HEK293 (cell line): ENCODE measurements at regions not wholly inside any gene's neighbourhood (a gene's known extent, or its start where the extent isn't known, plus 50 kb on each side); places are given as distances from the start of the nearest gene placed in this dataset.

Experiments used
- CTCF ChIA-PET: fragments of 350-600 bp; formaldehyde crosslinking; extraction: SDS; loops from one replicate; lab custom pipeline; 2021; ENCODE audit warnings: antibody characterized with exemption; lab: Yijun Ruan, JAX
- POLR2A ChIA-PET: fragments of 300-600 bp; formaldehyde crosslinking; extraction: SDS; loops from one replicate; lab custom pipeline; 2020; ENCODE audit warnings: antibody characterized with exemption, inconsistent platforms; lab: Yijun Ruan, JAX
- H3K27ac ChIP-seq: fragments of 200-500 bp; sonication (Bioruptor generic); 2 replicates; pipeline ENCODE4 v1.5.1; 2014; ENCODE audit warnings: low read depth, low read length, control low read depth, inconsistent platforms; ENCODE audit errors: extremely low read depth
- H3K36me3 ChIP-seq, 2 experiments: fragments of 200-500 bp in 1 of 2; sonication (Bioruptor generic) in 1 of 2; 1 replicate in 1 of 2; 2 replicates in 1 of 2; pipeline ENCODE4 v1.5.1; 2014 to 2017; ENCODE audit warnings: inconsistent platforms in 2 of 2, low read length in 2 of 2; ENCODE audit not compliant: control insufficient read depth in 2 of 2, insufficient read depth in 1 of 2
- H3K4me1 ChIP-seq: fragments of 200-500 bp; sonication (Bioruptor generic); 2 replicates; pipeline ENCODE4 v1.5.1; 2014; ENCODE audit warnings: mild to moderate bottlenecking, low read length, inconsistent platforms; ENCODE audit not compliant: control insufficient read depth, insufficient read depth
- H3K4me3 ChIP-seq: 2 replicates; pipeline ENCODE4 v1.5.1; 2011; ENCODE audit warnings: low read depth, mild to moderate bottlenecking, control low read depth, low read length, moderate library complexity
- H3K9me3 ChIP-seq: fragments of 200-500 bp; sonication (Bioruptor generic); 2 replicates; pipeline ENCODE4 v1.5.1; 2014; ENCODE audit warnings: low read depth, low read length, inconsistent platforms; ENCODE audit not compliant: control insufficient read depth, insufficient read depth
- EGR2 ChIP-seq: fragments of 450-650 bp; formaldehyde crosslinking; IDR thresholded peaks from 2 replicates; pipeline ENCODE4 v1.5.1; 2016; ENCODE audit warnings: low read depth, missing biosample characterization, missing genetic modification characterization
- FEZF1 ChIP-seq: fragments of 450-650 bp; formaldehyde crosslinking; IDR thresholded peaks from 2 replicates; pipeline ENCODE4 v1.5.1; 2016; ENCODE audit warnings: missing biosample characterization, missing genetic modification characterization
- KLF8 ChIP-seq: fragments of 450-650 bp; formaldehyde crosslinking; IDR thresholded peaks from 2 replicates; pipeline ENCODE4 v1.5.1; 2016; ENCODE audit warnings: missing biosample characterization, missing genetic modification characterization
- ZBTB7A ChIP-seq: fragments of 450-650 bp; formaldehyde crosslinking; IDR thresholded peaks from 2 replicates; pipeline ENCODE4 v1.5.1; 2016; ENCODE audit warnings: low read depth, missing biosample characterization, missing genetic modification characterization
- ZNF133 ChIP-seq: fragments of 450-650 bp; formaldehyde crosslinking; IDR thresholded peaks from 2 replicates; pipeline ENCODE4 v1.5.1; 2016; ENCODE audit warnings: missing biosample characterization, missing genetic modification characterization
- ZNF138 ChIP-seq: fragments of 450-650 bp; formaldehyde crosslinking; IDR thresholded peaks from 2 replicates; pipeline ENCODE4 v1.5.1; 2016; ENCODE audit warnings: missing biosample characterization, missing genetic modification characterization, borderline replicate concordance
- ZNF174 ChIP-seq: fragments of 450-650 bp; formaldehyde crosslinking; IDR thresholded peaks from 2 replicates; pipeline ENCODE4 v1.5.0; 2017; ENCODE audit warnings: missing biosample characterization, mild to moderate bottlenecking, missing genetic modification characterization
- ZNF184 ChIP-seq: fragments of 450-650 bp; IDR thresholded peaks from 2 replicates; pipeline ENCODE4 v1.5.1; 2018; ENCODE audit warnings: missing biosample characterization, mild to moderate bottlenecking, missing genetic modification characterization
- ZNF221 ChIP-seq: fragments of 450-650 bp; formaldehyde crosslinking; IDR thresholded peaks from 2 replicates; pipeline ENCODE4 v1.5.1; 2017; ENCODE audit warnings: missing biosample characterization, missing genetic modification characterization, borderline replicate concordance
- ZNF24 ChIP-seq: fragments of 450-650 bp; formaldehyde crosslinking; IDR thresholded peaks from 2 replicates; pipeline ENCODE4 v1.5.1; 2016; ENCODE audit warnings: missing biosample characterization, missing genetic modification characterization
- ZNF324 ChIP-seq: fragments of 450-650 bp; formaldehyde crosslinking; IDR thresholded peaks from 2 replicates; pipeline ENCODE4 v1.5.1; 2016; ENCODE audit warnings: missing biosample characterization, missing genetic modification characterization
- ZNF366 ChIP-seq: fragments of 450-650 bp; formaldehyde crosslinking; conservative IDR thresholded peaks from 2 replicates; pipeline ENCODE4 v1.5.1; 2016; ENCODE audit warnings: missing biosample characterization, missing genetic modification characterization
- ZNF37A ChIP-seq: fragments of 450-650 bp; IDR thresholded peaks from 2 replicates; pipeline ENCODE4 v1.5.1; 2018; ENCODE audit warnings: missing biosample characterization, missing genetic modification characterization
- ZNF404 ChIP-seq: fragments of 450-650 bp; formaldehyde crosslinking; IDR thresholded peaks from 2 replicates; pipeline ENCODE4 v1.5.1; 2017; ENCODE audit warnings: missing biosample characterization, missing genetic modification characterization
- ZNF48 ChIP-seq: fragments of 450-650 bp; formaldehyde crosslinking; IDR thresholded peaks from 2 replicates; pipeline ENCODE4 v1.5.1; 2016; ENCODE audit warnings: missing biosample characterization, missing genetic modification characterization
- ZNF549 ChIP-seq: fragments of 450-650 bp; IDR thresholded peaks from 2 replicates; pipeline ENCODE4 v1.5.1; 2018; ENCODE audit warnings: missing biosample characterization, missing genetic modification characterization, mild to moderate bottlenecking, inconsistent platforms, moderate library complexity
- ZNF610 ChIP-seq: fragments of 450-650 bp; formaldehyde crosslinking; IDR thresholded peaks from 2 replicates; pipeline ENCODE4 v1.5.1; 2016; ENCODE audit warnings: missing biosample characterization, missing genetic modification characterization, borderline replicate concordance
- TF ChIP-seq, protein P1 (sequence below): fragments of 450-650 bp; formaldehyde crosslinking; IDR thresholded peaks from 2 replicates; pipeline ENCODE4 v1.5.1; 2016; ENCODE audit warnings: missing biosample characterization, missing genetic modification characterization, low read depth
- TF ChIP-seq, protein P2 (sequence below): fragments of 450-650 bp; formaldehyde crosslinking; IDR thresholded peaks from 2 replicates; pipeline ENCODE4 v1.5.1; 2017; ENCODE audit warnings: missing biosample characterization, missing genetic modification characterization
- TF ChIP-seq, protein P3 (sequence below): fragments of 450-650 bp; formaldehyde crosslinking; IDR thresholded peaks from 2 replicates; pipeline ENCODE4 v1.5.1; 2017; ENCODE audit warnings: missing biosample characterization, missing genetic modification characterization
- TF ChIP-seq, protein P4 (sequence below): fragments of 450-650 bp; formaldehyde crosslinking; conservative IDR thresholded peaks from 2 replicates; pipeline ENCODE4 v1.5.1; 2016; ENCODE audit warnings: low read depth, missing biosample characterization, missing genetic modification characterization

DNA sequence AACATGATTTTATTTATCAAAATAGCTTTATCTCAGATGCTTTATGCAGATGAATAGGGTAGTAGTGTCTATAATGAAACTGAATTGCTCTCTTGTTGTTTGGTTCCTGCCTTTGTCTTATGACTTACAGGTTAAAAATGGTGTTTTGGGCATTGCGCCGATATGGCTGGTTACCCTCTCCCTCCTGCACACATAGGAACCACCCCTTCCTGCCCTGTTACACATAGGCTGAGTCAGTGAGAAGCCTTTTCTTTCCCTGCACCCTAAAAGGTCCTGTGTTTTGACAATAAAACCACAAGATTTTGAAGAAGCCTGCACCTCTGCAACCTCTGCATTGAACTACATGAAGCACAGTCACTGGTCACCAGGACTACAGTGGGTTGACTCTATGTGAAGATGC lies 655.8 kb upstream of the ANKRD30A start:
- H3K4me3 ChIP-seq = no peak overlapping the region
- no peaks in the 10 kb centered on the region for H3K9me3 ChIP-seq
- POLR2A ChIA-PET = no interaction called here
- TF ChIP-seq ZNF549 (tag by site-specific recombination) (no peak), ZNF324 (no peak), ZBTB7A (tag by site-specific recombination) (no peak), EGR2 (tag by site-specific recombination) (no peak), KLF8 (tag by site-specific recombination) (no peak), ZNF184 (tag by site-specific recombination) (no peak), ZNF404 (tag by site-specific recombination) (no peak), ZNF133 (tag by site-specific recombination) (no peak), ZNF138 (no peak), ZNF221 (tag by site-specific recombination) (no peak)
- TF ChIP-seq, protein P1, sequence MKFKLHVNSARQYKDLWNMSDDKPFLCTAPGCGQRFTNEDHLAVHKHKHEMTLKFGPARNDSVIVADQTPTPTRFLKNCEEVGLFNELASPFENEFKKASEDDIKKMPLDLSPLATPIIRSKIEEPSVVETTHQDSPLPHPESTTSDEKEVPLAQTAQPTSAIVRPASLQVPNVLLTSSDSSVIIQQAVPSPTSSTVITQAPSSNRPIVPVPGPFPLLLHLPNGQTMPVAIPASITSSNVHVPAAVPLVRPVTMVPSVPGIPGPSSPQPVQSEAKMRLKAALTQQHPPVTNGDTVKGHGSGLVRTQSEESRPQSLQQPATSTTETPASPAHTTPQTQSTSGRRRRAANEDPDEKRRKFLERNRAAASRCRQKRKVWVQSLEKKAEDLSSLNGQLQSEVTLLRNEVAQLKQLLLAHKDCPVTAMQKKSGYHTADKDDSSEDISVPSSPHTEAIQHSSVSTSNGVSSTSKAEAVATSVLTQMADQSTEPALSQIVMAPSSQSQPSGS = no peak
- TF ChIP-seq, protein P2, sequence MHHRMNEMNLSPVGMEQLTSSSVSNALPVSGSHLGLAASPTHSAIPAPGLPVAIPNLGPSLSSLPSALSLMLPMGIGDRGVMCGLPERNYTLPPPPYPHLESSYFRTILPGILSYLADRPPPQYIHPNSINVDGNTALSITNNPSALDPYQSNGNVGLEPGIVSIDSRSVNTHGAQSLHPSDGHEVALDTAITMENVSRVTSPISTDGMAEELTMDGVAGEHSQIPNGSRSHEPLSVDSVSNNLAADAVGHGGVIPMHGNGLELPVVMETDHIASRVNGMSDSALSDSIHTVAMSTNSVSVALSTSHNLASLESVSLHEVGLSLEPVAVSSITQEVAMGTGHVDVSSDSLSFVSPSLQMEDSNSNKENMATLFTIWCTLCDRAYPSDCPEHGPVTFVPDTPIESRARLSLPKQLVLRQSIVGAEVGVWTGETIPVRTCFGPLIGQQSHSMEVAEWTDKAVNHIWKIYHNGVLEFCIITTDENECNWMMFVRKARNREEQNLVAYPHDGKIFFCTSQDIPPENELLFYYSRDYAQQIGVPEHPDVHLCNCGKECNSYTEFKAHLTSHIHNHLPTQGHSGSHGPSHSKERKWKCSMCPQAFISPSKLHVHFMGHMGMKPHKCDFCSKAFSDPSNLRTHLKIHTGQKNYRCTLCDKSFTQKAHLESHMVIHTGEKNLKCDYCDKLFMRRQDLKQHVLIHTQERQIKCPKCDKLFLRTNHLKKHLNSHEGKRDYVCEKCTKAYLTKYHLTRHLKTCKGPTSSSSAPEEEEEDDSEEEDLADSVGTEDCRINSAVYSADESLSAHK (tag by site-specific recombination) = no peak
- TF ChIP-seq, protein P3, sequence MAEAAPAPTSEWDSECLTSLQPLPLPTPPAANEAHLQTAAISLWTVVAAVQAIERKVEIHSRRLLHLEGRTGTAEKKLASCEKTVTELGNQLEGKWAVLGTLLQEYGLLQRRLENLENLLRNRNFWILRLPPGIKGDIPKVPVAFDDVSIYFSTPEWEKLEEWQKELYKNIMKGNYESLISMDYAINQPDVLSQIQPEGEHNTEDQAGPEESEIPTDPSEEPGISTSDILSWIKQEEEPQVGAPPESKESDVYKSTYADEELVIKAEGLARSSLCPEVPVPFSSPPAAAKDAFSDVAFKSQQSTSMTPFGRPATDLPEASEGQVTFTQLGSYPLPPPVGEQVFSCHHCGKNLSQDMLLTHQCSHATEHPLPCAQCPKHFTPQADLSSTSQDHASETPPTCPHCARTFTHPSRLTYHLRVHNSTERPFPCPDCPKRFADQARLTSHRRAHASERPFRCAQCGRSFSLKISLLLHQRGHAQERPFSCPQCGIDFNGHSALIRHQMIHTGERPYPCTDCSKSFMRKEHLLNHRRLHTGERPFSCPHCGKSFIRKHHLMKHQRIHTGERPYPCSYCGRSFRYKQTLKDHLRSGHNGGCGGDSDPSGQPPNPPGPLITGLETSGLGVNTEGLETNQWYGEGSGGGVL (tag by site-specific recombination) = no peak
- TF ChIP-seq, all 188 proteins: peak for 0
- no peak overlapping the region for H3K27ac ChIP-seq
- no peaks in the 10 kb centered on the region for H3K4me1 ChIP-seq
- CTCF ChIA-PET = no interaction called here
- no peaks in the 10 kb centered on the region for H3K36me3 ChIP-seq

DNA sequence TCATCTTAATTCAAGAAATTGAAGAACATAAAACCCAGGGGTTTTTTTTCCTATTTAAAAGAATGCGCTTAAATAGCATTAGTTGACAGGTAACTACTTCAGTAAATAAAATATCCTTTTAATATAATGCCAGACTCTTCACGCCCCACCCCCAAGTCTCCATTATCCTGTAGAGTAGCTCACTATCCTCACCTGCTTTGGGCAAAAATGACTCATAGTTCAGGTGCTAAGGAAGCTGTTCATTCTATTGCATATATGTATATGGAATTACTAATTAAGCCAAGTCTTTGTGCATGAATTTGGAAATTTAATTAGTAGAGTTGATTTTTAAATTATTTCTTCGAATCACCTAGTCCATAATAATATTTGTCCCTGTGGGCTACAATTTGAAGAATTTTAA lies 656.8 kb upstream of the ANKRD30A start:
- no peaks in the 10 kb centered on the region for H3K9me3 ChIP-seq
- TF ChIP-seq ZNF37A = no peak
- TF ChIP-seq, protein P4, sequence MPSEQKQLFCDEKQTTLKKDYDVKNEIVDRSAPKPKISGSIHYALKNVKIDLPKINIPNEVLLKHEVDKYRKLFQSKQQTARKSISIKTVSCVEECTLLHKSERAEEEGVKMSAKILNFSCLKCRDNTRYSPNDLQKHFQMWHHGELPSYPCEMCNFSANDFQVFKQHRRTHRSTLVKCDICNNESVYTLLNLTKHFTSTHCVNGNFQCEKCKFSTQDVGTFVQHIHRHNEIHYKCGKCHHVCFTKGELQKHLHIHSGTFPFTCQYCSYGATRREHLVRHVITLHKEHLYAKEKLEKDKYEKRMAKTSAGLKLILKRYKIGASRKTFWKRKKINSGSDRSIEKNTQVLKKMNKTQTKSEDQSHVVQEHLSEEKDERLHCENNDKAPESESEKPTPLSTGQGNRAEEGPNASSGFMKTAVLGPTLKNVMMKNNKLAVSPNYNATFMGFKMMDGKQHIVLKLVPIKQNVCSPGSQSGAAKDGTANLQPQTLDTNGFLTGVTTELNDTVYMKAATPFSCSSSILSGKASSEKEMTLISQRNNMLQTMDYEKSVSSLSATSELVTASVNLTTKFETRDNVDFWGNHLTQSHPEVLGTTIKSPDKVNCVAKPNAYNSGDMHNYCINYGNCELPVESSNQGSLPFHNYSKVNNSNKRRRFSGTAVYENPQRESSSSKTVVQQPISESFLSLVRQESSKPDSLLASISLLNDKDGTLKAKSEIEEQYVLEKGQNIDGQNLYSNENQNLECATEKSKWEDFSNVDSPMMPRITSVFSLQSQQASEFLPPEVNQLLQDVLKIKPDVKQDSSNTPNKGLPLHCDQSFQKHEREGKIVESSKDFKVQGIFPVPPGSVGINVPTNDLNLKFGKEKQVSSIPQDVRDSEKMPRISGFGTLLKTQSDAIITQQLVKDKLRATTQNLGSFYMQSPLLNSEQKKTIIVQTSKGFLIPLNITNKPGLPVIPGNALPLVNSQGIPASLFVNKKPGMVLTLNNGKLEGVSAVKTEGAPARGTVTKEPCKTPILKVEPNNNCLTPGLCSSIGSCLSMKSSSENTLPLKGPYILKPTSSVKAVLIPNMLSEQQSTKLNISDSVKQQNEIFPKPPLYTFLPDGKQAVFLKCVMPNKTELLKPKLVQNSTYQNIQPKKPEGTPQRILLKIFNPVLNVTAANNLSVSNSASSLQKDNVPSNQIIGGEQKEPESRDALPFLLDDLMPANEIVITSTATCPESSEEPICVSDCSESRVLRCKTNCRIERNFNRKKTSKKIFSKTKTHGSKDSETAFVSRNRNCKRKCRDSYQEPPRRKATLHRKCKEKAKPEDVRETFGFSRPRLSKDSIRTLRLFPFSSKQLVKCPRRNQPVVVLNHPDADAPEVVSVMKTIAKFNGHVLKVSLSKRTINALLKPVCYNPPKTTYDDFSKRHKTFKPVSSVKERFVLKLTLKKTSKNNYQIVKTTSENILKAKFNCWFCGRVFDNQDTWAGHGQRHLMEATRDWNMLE (tag by site-specific recombination) = no peak
- no peak for TF ChIP-seq ZNF48
- TF ChIP-seq ZNF174 (tag by site-specific recombination) = no peak
- TF ChIP-seq, protein P1 = no peak
- no peak for TF ChIP-seq ZNF610 (tag by site-specific recombination)
- TF ChIP-seq FEZF1 (tag by site-specific recombination) = no peak
- no peak for TF ChIP-seq ZNF366 (tag by site-specific recombination)
- no peak for TF ChIP-seq ZNF24
- H3K36me3 ChIP-seq = no peaks in the 10 kb centered on the region
- H3K4me3 ChIP-seq = no peak overlapping the region
- POLR2A ChIA-PET = no interaction called here
- CTCF ChIA-PET = no interaction called here
- no peaks in the 10 kb centered on the region for H3K4me1 ChIP-seq
- no peak overlapping the region for H3K27ac ChIP-seq
